H1 (cell line): ENCODE measurements at regions not wholly inside any gene's neighbourhood (a gene's known extent, or its start where the extent isn't known, plus 50 kb on each side); places are given as distances from the start of the nearest gene placed in this dataset.

Experiments
- ATF3 ChIP-seq: IDR thresholded peaks from 2 replicates; pipeline ENCODE4 v1.6.1; 2011; ENCODE audit warnings: low read depth, mild to moderate bottlenecking, low read length; ENCODE audit not compliant: insufficient read depth
- CBX5 ChIP-seq: fragments of 300-800, 300-1000 bp; sonication (generic); IDR thresholded peaks from 2 replicates; pipeline ENCODE4 v1.7.1; 2016; ENCODE audit warnings: antibody characterized with exemption, low read length, low read depth
- CEBPB ChIP-seq: IDR thresholded peaks from 2 replicates; pipeline ENCODE4 v1.6.1; 2012; ENCODE audit warnings: low read depth, low read length
- CTCF ChIP-seq, 3 experiments: IDR thresholded peaks; 1 replicate in 2 of 3; 2 replicates in 1 of 3; pipeline versions ENCODE4 v1.5.1 to v1.6.1; 2011; ENCODE audit warnings: low read length in 3 of 3, mild to moderate bottlenecking in 3 of 3, inconsistent platforms in 2 of 3, low read depth in 1 of 3, moderate library complexity in 1 of 3; ENCODE audit not compliant: insufficient read depth in 1 of 3; ENCODE audit errors: control extremely low read depth in 1 of 3
- EP300 ChIP-seq, 2 experiments: IDR thresholded peaks; 1 replicate in 1 of 2; 2 replicates in 1 of 2; pipeline ENCODE4 v1.6.1; 2011 to 2012; ENCODE audit warnings: low read depth in 2 of 2, low read length in 2 of 2, mild to moderate bottlenecking in 2 of 2, borderline replicate concordance in 1 of 2, inconsistent platforms in 1 of 2, moderate library complexity in 1 of 2
- EZH2 ChIP-seq: fragments of 200-600 bp; sonication (generic); IDR thresholded peaks from 2 replicates; pipeline ENCODE4 v1.7.1; 2012; ENCODE audit warnings: low read depth, mild to moderate bottlenecking, moderate library complexity, low read length, inconsistent platforms; ENCODE audit not compliant: severe bottlenecking
- HDAC6 ChIP-seq: IDR thresholded peaks from one replicate; pipeline ENCODE4 v1.7.1; 2012; ENCODE audit warnings: low read depth, mild to moderate bottlenecking, inconsistent platforms, low read length, moderate library complexity
- POLR2A ChIP-seq, 2 experiments: IDR thresholded peaks; 1 replicate in 1 of 2; 2 replicates in 1 of 2; pipeline ENCODE4 v1.6.1; 2011; ENCODE audit warnings: low read depth in 2 of 2, low read length in 2 of 2, mild to moderate bottlenecking in 2 of 2; ENCODE audit errors: control extremely low read depth in 1 of 2
- POLR2AphosphoS5 ChIP-seq: IDR thresholded peaks from 2 replicates; pipeline ENCODE4 v1.6.1; 2011; ENCODE audit warnings: low read depth, low read length
- SIRT6 ChIP-seq: IDR thresholded peaks from one replicate; pipeline ENCODE4 v1.7.1; 2012; ENCODE audit warnings: low read length, inconsistent platforms
- SP1 ChIP-seq: IDR thresholded peaks from 2 replicates; pipeline ENCODE4 v1.6.1; 2011; ENCODE audit warnings: low read depth, low read length
- TBP ChIP-seq: IDR thresholded peaks from 2 replicates; pipeline ENCODE4 v1.6.1; 2011; ENCODE audit warnings: low read depth, low read length, improper control_type of control experiment
- TEAD4 ChIP-seq: IDR thresholded peaks from 2 replicates; pipeline ENCODE4 v1.6.1; 2012; ENCODE audit warnings: low read depth, low read length, inconsistent platforms, mixed read lengths
- USF2 ChIP-seq: IDR thresholded peaks from 2 replicates; pipeline ENCODE4 v1.6.1; 2011; ENCODE audit warnings: low read length, improper control_type of control experiment

- TF ChIP-seq POLR2A (IDR thresholded peaks at IDR 0.05; ENCODE audit: control extremely low read depth in 1 of 2, low read depth in 2 of 2, low read length in 2 of 2) (no peak), CTCF (IDR thresholded peaks at IDR 0.05; ENCODE audit: control extremely low read depth in 1 of 3, insufficient read depth in 1 of 3, low read depth in 1 of 3, low read length in 3 of 3) (no peak), TEAD4 (no peak), USF2 (no peak), SP1 (no peak), CBX5 (no peak), SIRT6 (no peak), EZH2 (no peak), CEBPB (no peak), TBP (no peak), EP300 (IDR thresholded peaks at IDR 0.05; ENCODE audit: borderline replicate concordance in 1 of 2, low read depth in 2 of 2, low read length in 2 of 2) (no peak), HDAC6 (no peak), ATF3 (no peak), POLR2AphosphoS5 (no peak)
These were observed 202.0 kb upstream of the SLC14A2 start for GRCh38 chr18:45413180-45413836.
